ENCODE measurements at regions not wholly inside any gene's neighbourhood (a gene's known extent, or its start where the extent isn't known, plus 50 kb on each side); places are given as distances from the start of the nearest gene placed in this dataset.

GRCh38 chr10:55310143-55310542 lies 509.1 kb upstream of the PCDH15 start:
- no peak for TF ChIP-seq CTCF (IDR thresholded peaks at IDR 0.05; ENCODE audit: low read length)
- no peak for TF ChIP-seq EZH2 (optimal IDR thresholded peaks at IDR 0.05; ENCODE audit: low read depth, low read length)
